ENCODE measurements at regions not wholly inside any gene's neighbourhood (a gene's known extent, or its start where the extent isn't known, plus 50 kb on each side); places are given as distances from the start of the nearest gene placed in this dataset.

DNA sequence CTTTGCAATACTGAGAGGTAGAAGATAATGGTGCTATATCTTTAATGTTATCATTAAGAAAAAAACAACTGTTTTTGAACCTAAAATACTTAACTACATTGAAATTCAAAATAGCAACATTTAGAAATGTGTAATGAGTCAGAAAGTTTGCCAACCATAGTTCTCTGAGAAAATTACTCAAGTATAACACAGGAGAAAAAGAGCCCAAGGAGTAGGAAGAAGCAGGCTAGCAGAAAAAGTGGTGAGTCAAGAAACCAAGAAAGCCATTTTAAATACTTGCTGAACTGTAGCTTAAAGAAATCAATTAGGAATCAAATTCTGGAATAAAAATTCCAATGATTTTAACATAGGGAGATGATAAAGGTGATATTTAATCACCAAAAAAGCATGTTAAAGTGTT, 181.0 kb upstream of the RSPO3 start:
- no peak overlapping the region for H3K4me3 ChIP-seq
- no peak for TF ChIP-seq POLR2A (IDR thresholded peaks at IDR 0.05)
- TF ChIP-seq, protein P1, sequence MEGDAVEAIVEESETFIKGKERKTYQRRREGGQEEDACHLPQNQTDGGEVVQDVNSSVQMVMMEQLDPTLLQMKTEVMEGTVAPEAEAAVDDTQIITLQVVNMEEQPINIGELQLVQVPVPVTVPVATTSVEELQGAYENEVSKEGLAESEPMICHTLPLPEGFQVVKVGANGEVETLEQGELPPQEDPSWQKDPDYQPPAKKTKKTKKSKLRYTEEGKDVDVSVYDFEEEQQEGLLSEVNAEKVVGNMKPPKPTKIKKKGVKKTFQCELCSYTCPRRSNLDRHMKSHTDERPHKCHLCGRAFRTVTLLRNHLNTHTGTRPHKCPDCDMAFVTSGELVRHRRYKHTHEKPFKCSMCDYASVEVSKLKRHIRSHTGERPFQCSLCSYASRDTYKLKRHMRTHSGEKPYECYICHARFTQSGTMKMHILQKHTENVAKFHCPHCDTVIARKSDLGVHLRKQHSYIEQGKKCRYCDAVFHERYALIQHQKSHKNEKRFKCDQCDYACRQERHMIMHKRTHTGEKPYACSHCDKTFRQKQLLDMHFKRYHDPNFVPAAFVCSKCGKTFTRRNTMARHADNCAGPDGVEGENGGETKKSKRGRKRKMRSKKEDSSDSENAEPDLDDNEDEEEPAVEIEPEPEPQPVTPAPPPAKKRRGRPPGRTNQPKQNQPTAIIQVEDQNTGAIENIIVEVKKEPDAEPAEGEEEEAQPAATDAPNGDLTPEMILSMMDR (IDR thresholded peaks at IDR 0.05): no peak
- H3K4me1 ChIP-seq: no peaks in the 10 kb centered on the region
- H3K9me3 ChIP-seq: no peaks in the 10 kb centered on the region
- no peaks in the 10 kb centered on the region for H3K27me3 ChIP-seq
- intact Hi-C loops (cut with DNase I; ENCODE audit: low total_unique reads): no loop called here
- H3K36me3 ChIP-seq (ENCODE audit: low read depth, missing control alignments): no peaks in the 10 kb centered on the region
- peak overlapping the region in 1 of 2 donors; percentile 16 for H3K27ac ChIP-seq
- DNase-seq: no peak

DNA sequence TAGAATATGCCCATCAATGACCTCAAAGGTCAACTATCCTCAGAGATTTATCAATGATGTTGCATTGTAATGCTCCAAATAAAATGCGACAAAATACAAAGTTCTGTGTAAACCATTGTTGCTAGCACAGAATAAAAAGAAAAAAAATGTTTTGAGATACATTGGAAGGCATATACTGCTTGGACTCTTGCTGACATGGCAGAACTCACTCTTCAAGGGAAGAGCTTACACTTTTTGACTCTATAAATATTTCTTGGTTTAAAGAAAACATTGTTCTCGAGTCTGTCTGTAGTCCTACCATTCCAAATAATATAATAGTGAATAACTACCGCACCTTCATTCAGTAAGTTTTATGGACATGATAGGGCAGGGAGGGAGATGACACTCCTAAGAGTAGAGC, 178.7 kb upstream of the RSPO3 start:
- no peak overlapping the region for H3K27ac ChIP-seq
- no peaks in the 10 kb centered on the region for H3K9me3 ChIP-seq
- DNase-seq: no peak
- 88% methylated on average over 3 of the region's 3 CpGs for WGBS, 2 donors
- no peaks in the 10 kb centered on the region for H3K36me3 ChIP-seq (ENCODE audit: low read depth, missing control alignments)
- H3K27me3 ChIP-seq: no peaks in the 10 kb centered on the region
- H3K4me1 ChIP-seq: no peaks in the 10 kb centered on the region
- intact Hi-C loops (cut with DNase I; ENCODE audit: low total_unique reads): no loop called here
- TF ChIP-seq, protein P1 (IDR thresholded peaks at IDR 0.05): no peak
- TF ChIP-seq POLR2A (IDR thresholded peaks at IDR 0.05): no peak
- no peak overlapping the region for H3K4me3 ChIP-seq

DNA sequence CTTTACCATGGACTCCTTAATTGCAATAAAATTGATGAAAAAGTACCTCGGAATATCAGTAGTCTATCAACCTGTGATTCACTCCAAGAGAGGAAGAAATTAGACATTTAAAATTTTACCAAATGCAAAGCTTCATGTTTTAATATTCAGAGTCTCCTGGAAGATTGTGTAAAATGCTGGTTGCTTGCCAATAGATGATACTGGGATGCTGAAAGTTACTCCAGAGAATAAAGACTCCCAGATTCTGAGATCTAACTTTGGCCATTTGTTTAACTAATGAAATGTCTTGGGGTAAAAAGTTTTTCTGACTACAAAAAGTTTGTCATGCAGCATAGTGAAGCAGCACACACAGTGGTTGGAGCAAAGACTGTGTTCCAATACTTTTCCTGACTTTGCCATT, 176.7 kb upstream of the RSPO3 start:
- H3K36me3 ChIP-seq (ENCODE audit: low read depth, missing control alignments): no peaks in the 10 kb centered on the region
- no peak overlapping the region for H3K27ac ChIP-seq
- no peaks in the 10 kb centered on the region for H3K9me3 ChIP-seq
- intact Hi-C loops (cut with DNase I; ENCODE audit: low total_unique reads): no loop called here
- WGBS, 2 donors: 78 to 93% methylated on average over 1 of the region's 1 CpG
- TF ChIP-seq, protein P1 (IDR thresholded peaks at IDR 0.05): no peak
- H3K27me3 ChIP-seq: no peaks in the 10 kb centered on the region
- no peaks in the 10 kb centered on the region for H3K4me1 ChIP-seq
- DNase-seq: no peak
- no peak overlapping the region for H3K4me3 ChIP-seq

DNA sequence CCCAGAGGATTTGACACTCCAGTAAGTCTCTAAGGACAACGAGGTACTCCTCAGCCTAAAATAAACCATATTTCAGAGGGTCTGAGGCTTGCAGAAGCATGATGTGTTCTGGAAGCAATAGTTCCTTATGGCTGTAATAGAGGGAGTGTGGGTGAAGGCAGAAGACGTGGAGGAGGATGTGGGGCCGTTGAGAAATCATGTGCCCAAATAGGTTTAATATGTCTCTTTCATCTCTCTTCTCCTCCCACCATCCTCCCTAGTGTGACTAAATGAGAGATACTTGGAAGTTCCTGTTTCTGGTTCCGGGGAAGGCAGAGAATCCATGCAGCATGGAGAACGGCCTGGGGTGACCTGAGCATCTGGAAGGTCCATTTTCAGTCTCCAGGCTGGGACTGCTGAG, 174.0 kb upstream of the RSPO3 start:
- no peaks in the 10 kb centered on the region for H3K4me1 ChIP-seq
- peak overlapping the region in 1 of 2 donors; percentile 55 for H3K27ac ChIP-seq

DNA sequence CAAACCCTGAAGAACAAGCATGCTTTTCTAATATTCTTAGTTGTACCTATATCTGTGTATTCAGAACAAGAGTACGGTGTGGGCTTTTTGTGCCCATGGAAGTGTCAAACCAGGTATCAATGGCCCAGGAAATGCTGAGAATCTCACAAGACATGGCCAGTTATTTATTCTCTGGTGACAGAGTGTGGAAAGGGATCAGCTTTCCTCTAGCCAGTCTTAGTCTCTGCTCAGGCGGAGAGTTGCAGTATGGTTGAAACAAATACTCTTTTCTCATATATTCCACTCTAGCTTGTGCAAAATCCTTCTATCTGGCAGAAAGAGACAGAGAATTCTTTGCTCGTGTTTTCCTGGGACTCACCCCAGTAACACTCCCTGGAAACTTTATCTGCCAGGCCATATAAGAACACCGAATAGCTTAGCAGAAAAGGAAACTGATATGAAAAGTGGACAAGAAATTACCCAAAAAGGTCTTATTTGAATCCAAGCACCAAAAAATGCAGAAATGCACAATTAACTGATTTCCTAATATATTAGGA, 173.3 kb upstream of the RSPO3 start:
- intact Hi-C loops (cut with DNase I; ENCODE audit: low total_unique reads): no loop called here
- no peak overlapping the region for H3K4me3 ChIP-seq
- H3K36me3 ChIP-seq (ENCODE audit: low read depth, missing control alignments): no peaks in the 10 kb centered on the region
- no peak for TF ChIP-seq POLR2A (IDR thresholded peaks at IDR 0.05)
- TF ChIP-seq, protein P1 (IDR thresholded peaks at IDR 0.05): no peak
- DNase-seq: no peak
- 55 to 59% methylated on average over 4 of the region's 4 CpGs for WGBS, 2 donors
- peak overlapping the region in 1 of 2 donors; percentile 55 for H3K27ac ChIP-seq
- no peaks in the 10 kb centered on the region for H3K9me3 ChIP-seq
- no peaks in the 10 kb centered on the region for H3K4me1 ChIP-seq
- H3K27me3 ChIP-seq: no peaks in the 10 kb centered on the region

More for the DNA sequence above, 174.0 kb upstream of the RSPO3 start:
- no peaks in the 10 kb centered on the region for H3K36me3 ChIP-seq (ENCODE audit: low read depth, missing control alignments)
- no peaks in the 10 kb centered on the region for H3K27me3 ChIP-seq
- H3K4me3 ChIP-seq: no peak overlapping the region
- intact Hi-C loops (cut with DNase I; ENCODE audit: low total_unique reads): no loop called here
- no peaks in the 10 kb centered on the region for H3K9me3 ChIP-seq
- DNase-seq: no peak
- TF ChIP-seq, protein P1 (IDR thresholded peaks at IDR 0.05): no peak
- TF ChIP-seq POLR2A (IDR thresholded peaks at IDR 0.05): no peak
- 49 to 50% methylated on average over 5 of the region's 5 CpGs for WGBS, 2 donors
